HL-60 (cell line): ENCODE measurements at regions not wholly inside any gene's neighbourhood (a gene's known extent, or its start where the extent isn't known, plus 50 kb on each side); places are given as distances from the start of the nearest gene placed in this dataset.

Experiments used
- DNase-seq, 2 experiments: peaks; one replicate each; pipeline ENCODE4 v3.0.0-alpha.2; 2010 to 2020; ENCODE audit warnings: low read depth in 1 of 2, low spot score in 1 of 2
- H3K27ac ChIP-seq: fragments of 250-450 bp; sonication (Bioruptor Pico); replicated peaks from 2 replicates; pipeline ENCODE4 v1.5.1; 2020; ENCODE audit warnings: mild to moderate bottlenecking, moderate library complexity
- H3K27me3 ChIP-seq: fragments of 250-450 bp; sonication (Bioruptor Pico); 2 replicates; pipeline ENCODE4 v1.5.1; 2021; ENCODE audit warnings: mild to moderate bottlenecking, moderate library complexity; ENCODE audit not compliant: insufficient read depth, poor library complexity, severe bottlenecking
- H3K4me3 ChIP-seq: replicated peaks from 2 replicates; pipeline ENCODE4 v1.5.1; 2011; ENCODE audit warnings: mild to moderate bottlenecking, control low read depth, low read length; ENCODE audit not compliant: insufficient read depth
- CTCF ChIP-seq: IDR thresholded peaks from one replicate; pipeline ENCODE4 v1.5.1; 2011; ENCODE audit warnings: low read length, control low read depth, inconsistent platforms; ENCODE audit not compliant: insufficient read depth
- GABPA ChIP-seq: IDR thresholded peaks from 2 replicates; pipeline ENCODE4 v1.6.1; 2012; ENCODE audit warnings: low read depth
- POLR2AphosphoS5 ChIP-seq: IDR thresholded peaks from 2 replicates; pipeline ENCODE4 v1.6.1; 2012; ENCODE audit warnings: low read depth
- SPI1 ChIP-seq: IDR thresholded peaks from 2 replicates; pipeline ENCODE4 v1.6.1; 2012; ENCODE audit warnings: low read depth, mild to moderate bottlenecking, borderline replicate concordance
- TF ChIP-seq, protein P1 (sequence below): IDR thresholded peaks from 2 replicates; pipeline ENCODE4 v1.6.1; 2012; ENCODE audit warnings: low read depth; ENCODE audit not compliant: insufficient replicate concordance

DNA sequence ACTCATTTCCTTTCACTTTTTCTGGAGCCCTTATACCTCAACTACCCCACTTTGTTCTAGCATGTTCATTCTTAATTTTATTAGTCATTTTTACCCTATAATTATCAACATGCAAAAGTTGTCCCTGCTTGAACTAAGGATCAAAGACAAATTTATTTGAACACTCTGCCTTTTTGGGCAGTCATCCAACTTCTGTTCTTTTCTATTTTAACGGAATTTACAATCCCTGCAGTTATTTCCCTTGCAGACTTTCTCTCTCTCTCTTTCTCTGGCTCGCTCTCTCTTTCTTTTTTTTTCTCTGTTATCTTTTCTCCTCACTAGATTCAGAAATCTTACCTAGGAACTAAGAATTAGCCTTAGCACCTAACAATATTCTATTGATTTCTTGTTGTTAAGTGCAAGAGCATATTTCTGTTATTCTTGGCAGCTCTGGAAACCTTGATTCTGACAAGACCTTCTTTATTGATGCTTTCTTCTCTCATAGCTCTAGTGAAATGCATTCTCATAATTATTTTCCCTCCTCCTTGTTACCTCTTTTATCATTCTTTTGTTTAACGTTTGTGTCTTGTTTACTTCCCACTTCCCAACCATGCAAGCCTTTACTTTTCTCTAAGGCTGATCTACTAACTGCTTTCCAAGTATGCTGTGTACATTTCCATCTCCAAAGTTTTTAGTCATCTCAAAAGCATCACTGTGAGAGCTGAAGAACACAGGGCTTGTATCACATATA lies 951.6 kb downstream of the DIPK2A start:
- no peaks in the 10 kb centered on the region for H3K27me3 ChIP-seq
- no peak overlapping the region for H3K4me3 ChIP-seq
- TF ChIP-seq POLR2AphosphoS5 (no peak), SPI1 (no peak), CTCF (no peak), GABPA (no peak)
- TF ChIP-seq, protein P1, sequence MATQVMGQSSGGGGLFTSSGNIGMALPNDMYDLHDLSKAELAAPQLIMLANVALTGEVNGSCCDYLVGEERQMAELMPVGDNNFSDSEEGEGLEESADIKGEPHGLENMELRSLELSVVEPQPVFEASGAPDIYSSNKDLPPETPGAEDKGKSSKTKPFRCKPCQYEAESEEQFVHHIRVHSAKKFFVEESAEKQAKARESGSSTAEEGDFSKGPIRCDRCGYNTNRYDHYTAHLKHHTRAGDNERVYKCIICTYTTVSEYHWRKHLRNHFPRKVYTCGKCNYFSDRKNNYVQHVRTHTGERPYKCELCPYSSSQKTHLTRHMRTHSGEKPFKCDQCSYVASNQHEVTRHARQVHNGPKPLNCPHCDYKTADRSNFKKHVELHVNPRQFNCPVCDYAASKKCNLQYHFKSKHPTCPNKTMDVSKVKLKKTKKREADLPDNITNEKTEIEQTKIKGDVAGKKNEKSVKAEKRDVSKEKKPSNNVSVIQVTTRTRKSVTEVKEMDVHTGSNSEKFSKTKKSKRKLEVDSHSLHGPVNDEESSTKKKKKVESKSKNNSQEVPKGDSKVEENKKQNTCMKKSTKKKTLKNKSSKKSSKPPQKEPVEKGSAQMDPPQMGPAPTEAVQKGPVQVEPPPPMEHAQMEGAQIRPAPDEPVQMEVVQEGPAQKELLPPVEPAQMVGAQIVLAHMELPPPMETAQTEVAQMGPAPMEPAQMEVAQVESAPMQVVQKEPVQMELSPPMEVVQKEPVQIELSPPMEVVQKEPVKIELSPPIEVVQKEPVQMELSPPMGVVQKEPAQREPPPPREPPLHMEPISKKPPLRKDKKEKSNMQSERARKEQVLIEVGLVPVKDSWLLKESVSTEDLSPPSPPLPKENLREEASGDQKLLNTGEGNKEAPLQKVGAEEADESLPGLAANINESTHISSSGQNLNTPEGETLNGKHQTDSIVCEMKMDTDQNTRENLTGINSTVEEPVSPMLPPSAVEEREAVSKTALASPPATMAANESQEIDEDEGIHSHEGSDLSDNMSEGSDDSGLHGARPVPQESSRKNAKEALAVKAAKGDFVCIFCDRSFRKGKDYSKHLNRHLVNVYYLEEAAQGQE: no peak
- no peak overlapping the region for H3K27ac ChIP-seq
- DNase-seq: no peak

DNA sequence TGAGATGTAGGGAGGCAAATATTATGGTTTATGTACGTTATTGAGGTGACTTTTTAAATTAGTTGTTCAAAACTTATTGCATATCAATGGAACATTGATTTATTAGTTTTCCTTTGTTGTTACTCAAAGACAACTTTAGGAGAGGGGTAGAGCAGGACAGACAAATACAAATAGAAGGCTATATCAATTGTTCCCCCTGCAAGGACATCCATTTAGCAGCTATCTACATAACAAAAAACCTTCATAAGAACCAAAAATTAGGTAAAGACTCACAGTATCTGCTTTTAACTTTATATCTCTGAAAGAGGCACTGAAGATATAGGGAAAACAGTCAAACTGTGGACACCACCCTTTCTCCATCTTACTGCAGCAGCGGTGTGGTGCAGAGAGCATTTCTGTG lies 958.8 kb downstream of the DIPK2A start:
- no peak overlapping the region for H3K4me3 ChIP-seq
- TF ChIP-seq GABPA: no peak
- no peak for TF ChIP-seq CTCF
- TF ChIP-seq, protein P1: no peak
- no peak for TF ChIP-seq SPI1
- no peak for TF ChIP-seq POLR2AphosphoS5
- no peaks in the 10 kb centered on the region for H3K27me3 ChIP-seq
- no peak overlapping the region for H3K27ac ChIP-seq
- no peak for DNase-seq

- H3K27me3 ChIP-seq: no peaks in the 10 kb centered on the region
- TF ChIP-seq CTCF (no peak), POLR2AphosphoS5 (no peak), GABPA (no peak), SPI1 (no peak)
- TF ChIP-seq, protein P1: no peak
- H3K4me3 ChIP-seq: no peak overlapping the region
- DNase-seq: no peak
- no peak overlapping the region for H3K27ac ChIP-seq
Measured at GRCh38 chr3:144931590-144931989, 960.0 kb downstream of the DIPK2A start.
